Activated CD4-positive, alpha-beta T cell treated with anti-CD3 and anti-CD28 coated beads, Interleukin-2, amount 10 ng/mL, durations not matched to agents 7 days and 5 days (primary cell): ENCODE measurements at regions not wholly inside any gene's neighbourhood (a gene's known extent, or its start where the extent isn't known, plus 50 kb on each side); places are given as distances from the start of the nearest gene placed in this dataset.

Experiments
- CTCF ChIA-PET: fragments of 350-600 bp; sonication (Branson Sonifier 250); formaldehyde crosslinking; loops from one replicate; lab custom pipeline; 2021; ENCODE audit warnings: antibody characterized with exemption; lab: Charles Lee
- POLR2A ChIA-PET: fragments of 350-600 bp; sonication (Branson Sonifier 250); formaldehyde crosslinking; loops from one replicate; lab custom pipeline; 2021; ENCODE audit warnings: antibody characterized with exemption; lab: Charles Lee
- DNase-seq: peaks from one replicate; pipeline ENCODE4 v3.0.0-alpha.2; 2020
- H3K27ac Mint-ChIP-seq: one replicate; pipeline ENCODE4 v1.8.0; 2021; ENCODE audit warnings: mild to moderate bottlenecking, moderate library complexity, mixed read lengths
- H3K27me3 Mint-ChIP-seq: one replicate; pipeline ENCODE4 v1.8.0; 2021; ENCODE audit warnings: mixed read lengths
- H3K36me3 Mint-ChIP-seq: one replicate; pipeline ENCODE4 v1.8.0; 2021; ENCODE audit warnings: low read depth, mixed read lengths
- H3K4me1 Mint-ChIP-seq: one replicate; pipeline ENCODE4 v1.8.0; 2021; ENCODE audit warnings: mixed read lengths
- H3K4me3 Mint-ChIP-seq: one replicate; pipeline ENCODE4 v1.8.0; 2021; ENCODE audit warnings: mild to moderate bottlenecking, moderate library complexity, mixed read lengths
- H3K9me3 Mint-ChIP-seq: one replicate; pipeline ENCODE4 v1.8.0; 2021; ENCODE audit warnings: mixed read lengths

- DNase-seq = no peak
- Mint-ChIP-seq H3K9me3 (no peaks in the 10 kb centered on the region), H3K36me3 (no peaks in the 10 kb centered on the region), H3K4me1 (no peaks in the 10 kb centered on the region), H3K27me3 (no peaks in the 10 kb centered on the region), H3K27ac (no peak overlapping the region), H3K4me3 (no peak overlapping the region)
- POLR2A ChIA-PET = no interaction called here
- CTCF ChIA-PET = no interaction called here
Observed at GRCh38 chr15:53116169-53116568, 326.0 kb upstream of the ONECUT1 start.

GRCh38 chr15:53115563-53115962 lies 325.4 kb upstream of the ONECUT1 start:
- POLR2A ChIA-PET = no interaction called here
- Mint-ChIP-seq H3K36me3 (no peaks in the 10 kb centered on the region), H3K4me3 (no peak overlapping the region), H3K27ac (no peak overlapping the region), H3K27me3 (no peaks in the 10 kb centered on the region), H3K9me3 (no peaks in the 10 kb centered on the region), H3K4me1 (no peaks in the 10 kb centered on the region)
- CTCF ChIA-PET = no interaction called here
- no peak for DNase-seq

DNA sequence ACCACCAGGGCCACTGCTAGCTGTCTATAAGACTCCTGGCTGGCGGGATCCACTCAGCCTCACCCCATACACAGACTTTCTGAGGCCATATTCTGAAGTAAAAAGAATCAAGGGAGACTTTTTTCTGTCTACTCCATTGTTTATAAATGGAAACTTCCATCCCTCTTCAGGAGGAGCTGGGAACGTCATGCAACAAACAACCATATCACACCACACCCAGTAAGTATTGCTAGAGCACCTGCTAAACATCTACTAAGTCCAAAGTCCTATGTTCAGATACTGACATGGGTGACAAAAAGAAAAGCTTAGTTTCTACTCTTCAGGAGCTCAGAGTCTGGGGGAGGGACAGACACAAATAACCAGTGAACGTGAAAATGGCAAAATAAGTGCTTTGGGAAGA lies 324.8 kb upstream of the ONECUT1 start:
- DNase-seq = no peak
- Mint-ChIP-seq H3K36me3 (no peaks in the 10 kb centered on the region), H3K4me3 (no peak overlapping the region), H3K9me3 (no peaks in the 10 kb centered on the region), H3K27me3 (no peaks in the 10 kb centered on the region), H3K27ac (no peak overlapping the region), H3K4me1 (no peaks in the 10 kb centered on the region)
- ChIA-PET CTCF (no interaction called here), POLR2A (no interaction called here)

DNA sequence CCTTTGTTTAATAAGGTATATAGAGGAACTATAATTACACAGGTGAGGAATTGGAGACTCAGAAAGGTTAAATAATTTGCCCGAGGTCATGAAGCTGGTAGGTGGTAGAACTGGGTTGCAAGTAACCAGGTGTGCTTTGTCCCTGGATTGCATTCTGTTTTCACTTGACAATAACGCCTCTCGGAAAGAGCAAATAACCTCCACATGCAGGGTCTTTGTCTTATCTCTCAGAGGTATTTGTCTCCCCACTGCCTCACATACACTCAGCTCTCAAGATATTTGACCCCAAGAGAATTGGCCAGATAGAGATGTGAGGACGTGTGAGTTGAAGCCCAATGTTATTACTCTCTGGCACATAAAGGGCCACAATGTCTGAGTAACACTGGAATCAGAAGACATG lies 320.9 kb upstream of the ONECUT1 start:
- no peaks in the 10 kb centered on the region for H3K36me3 Mint-ChIP-seq
- H3K27me3 Mint-ChIP-seq = no peaks in the 10 kb centered on the region
- no peak overlapping the region for H3K4me3 Mint-ChIP-seq
- CTCF ChIA-PET = no interaction called here
- no peak overlapping the region for H3K27ac Mint-ChIP-seq
- H3K4me1 Mint-ChIP-seq = no peaks in the 10 kb centered on the region
- H3K9me3 Mint-ChIP-seq = no peaks in the 10 kb centered on the region
- POLR2A ChIA-PET = no interaction called here
- no peak for DNase-seq

DNA sequence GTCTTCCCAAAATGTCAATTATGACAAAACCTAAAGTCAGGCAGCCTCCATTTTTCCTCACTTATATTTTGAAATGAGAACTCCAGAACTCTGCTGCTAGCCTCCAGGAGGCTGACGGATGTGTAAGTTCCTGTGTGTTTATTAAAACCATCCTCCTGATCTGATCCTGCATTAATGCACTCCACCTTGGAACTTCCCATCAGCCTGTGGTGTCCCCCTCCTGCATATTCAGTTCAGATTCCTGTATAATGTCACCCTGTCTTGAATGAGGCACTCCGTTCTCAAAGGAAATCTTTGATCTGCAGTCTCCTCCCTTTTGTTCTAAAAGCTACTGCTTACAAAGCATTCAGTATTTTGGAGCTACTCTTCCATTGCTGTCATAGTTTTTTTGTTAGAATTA lies 318.2 kb upstream of the ONECUT1 start:
- Mint-ChIP-seq H3K4me1 (no peaks in the 10 kb centered on the region), H3K27ac (no peak overlapping the region), H3K9me3 (no peaks in the 10 kb centered on the region), H3K36me3 (no peaks in the 10 kb centered on the region), H3K4me3 (no peak overlapping the region), H3K27me3 (no peaks in the 10 kb centered on the region)
- CTCF ChIA-PET = no interaction called here
- POLR2A ChIA-PET = no interaction called here
- DNase-seq = no peak

GRCh38 chr15:53107855-53108254 lies 317.7 kb upstream of the ONECUT1 start:
- Mint-ChIP-seq H3K9me3 (no peaks in the 10 kb centered on the region), H3K4me3 (no peak overlapping the region), H3K27ac (no peak overlapping the region), H3K27me3 (no peaks in the 10 kb centered on the region), H3K36me3 (no peaks in the 10 kb centered on the region), H3K4me1 (no peaks in the 10 kb centered on the region)
- ChIA-PET POLR2A (no interaction called here), CTCF (no interaction called here)
- no peak for DNase-seq

DNA sequence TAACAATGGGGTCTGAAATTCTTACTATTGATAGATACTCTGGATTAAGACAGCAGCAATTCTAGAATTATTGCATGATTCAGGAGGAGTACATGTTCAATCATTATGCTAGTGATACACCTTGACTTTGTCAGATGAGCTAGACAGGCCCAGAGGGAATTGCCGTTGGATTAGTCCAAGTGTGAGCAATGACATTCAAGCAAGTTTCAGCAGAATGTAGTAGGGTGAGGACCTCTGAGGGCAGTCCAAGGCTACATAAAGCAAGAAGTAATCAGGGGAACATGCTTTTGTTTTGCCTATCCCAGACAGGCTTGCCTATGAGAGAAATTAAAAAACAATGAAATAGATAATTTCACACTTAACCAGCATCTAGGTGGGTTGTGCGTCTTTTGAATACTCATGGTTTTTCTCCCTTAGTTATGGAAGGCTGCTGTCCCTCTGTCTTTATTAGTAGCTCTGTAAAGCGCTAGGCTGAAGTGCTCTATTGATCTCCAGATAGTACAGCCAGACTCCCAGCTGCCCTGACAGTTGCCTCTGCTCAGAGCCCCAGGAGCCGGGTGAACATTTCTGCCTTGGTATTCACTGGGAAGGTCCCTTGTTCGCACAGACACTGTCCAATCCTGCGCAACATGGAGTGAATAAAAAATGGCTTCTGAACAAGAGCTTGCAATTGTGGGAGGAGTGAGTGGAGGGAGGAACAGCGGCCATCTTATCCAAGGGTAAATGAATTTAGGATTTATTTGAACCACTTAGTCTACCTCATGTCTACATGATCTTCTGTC lies 316.6 kb upstream of the ONECUT1 start:
- no peak for DNase-seq
- ChIA-PET POLR2A (no interaction called here), CTCF (interaction anchor here (0.7 kb wide), 1 partner anchor 13 kb away, joined by 3 read pairs; no protein-coding TSS in a partner anchor)
- Mint-ChIP-seq H3K27ac (no peak overlapping the region), H3K36me3 (no peaks in the 10 kb centered on the region), H3K4me3 (no peak overlapping the region), H3K4me1 (no peaks in the 10 kb centered on the region), H3K27me3 (no peaks in the 10 kb centered on the region), H3K9me3 (no peaks in the 10 kb centered on the region)

- H3K4me3 Mint-ChIP-seq = no peak overlapping the region
- no peaks in the 10 kb centered on the region for H3K9me3 Mint-ChIP-seq
- ChIA-PET POLR2A (no interaction called here), CTCF (no interaction called here)
- H3K27me3 Mint-ChIP-seq = no peaks in the 10 kb centered on the region
- no peaks in the 10 kb centered on the region for H3K4me1 Mint-ChIP-seq
- H3K36me3 Mint-ChIP-seq = no peaks in the 10 kb centered on the region
- no peak overlapping the region for H3K27ac Mint-ChIP-seq
- no peak for DNase-seq
Observed at GRCh38 chr15:53102483-53102882, 312.3 kb upstream of the ONECUT1 start.

DNA sequence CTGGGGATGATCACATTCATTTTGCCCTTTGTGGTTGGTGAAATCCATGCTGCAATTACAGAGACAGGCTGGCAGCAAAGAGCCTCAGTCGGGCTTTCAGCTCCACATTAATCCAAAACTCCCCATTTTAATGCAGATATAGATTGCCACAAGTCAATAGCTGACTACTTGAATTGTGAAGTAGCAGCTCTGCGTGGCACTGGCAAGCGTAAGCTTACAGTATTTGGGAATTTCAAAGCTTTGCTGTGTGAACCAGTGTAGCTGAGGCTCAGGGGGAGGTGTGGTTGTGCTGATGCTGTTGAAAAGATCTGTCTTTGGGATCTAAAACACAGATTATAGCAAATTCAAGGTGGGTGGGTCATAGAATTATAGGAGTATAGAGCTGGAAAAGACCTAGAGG lies 290.3 kb upstream of the ONECUT1 start:
- Mint-ChIP-seq H3K27me3 (no peaks in the 10 kb centered on the region), H3K4me1 (no peaks in the 10 kb centered on the region), H3K27ac (no peak overlapping the region), H3K36me3 (no peaks in the 10 kb centered on the region), H3K4me3 (no peak overlapping the region), H3K9me3 (no peaks in the 10 kb centered on the region)
- ChIA-PET CTCF (no interaction called here), POLR2A (no interaction called here)
- no peak for DNase-seq

DNA sequence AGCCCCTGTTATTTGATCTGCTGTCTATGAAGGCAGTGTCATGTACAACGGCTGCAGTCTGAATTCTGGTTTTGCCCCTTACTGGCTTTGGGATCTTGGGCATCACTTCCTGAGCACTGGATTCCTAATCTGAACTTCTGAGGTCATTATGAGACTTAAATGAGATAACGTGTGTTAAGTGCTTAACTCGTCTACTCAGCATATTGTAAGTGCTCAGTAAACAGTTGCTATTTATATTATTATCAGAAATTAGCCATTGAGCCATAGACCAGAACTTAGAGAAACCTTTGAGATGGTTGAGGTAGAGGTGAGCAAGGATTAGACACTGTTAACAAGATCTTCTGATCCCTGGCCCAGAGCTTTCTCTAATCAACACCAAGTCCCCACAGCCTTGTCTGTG lies 284.1 kb upstream of the ONECUT1 start:
- H3K4me1 Mint-ChIP-seq = no peaks in the 10 kb centered on the region
- ChIA-PET POLR2A (no interaction called here), CTCF (no interaction called here)
- H3K27me3 Mint-ChIP-seq = no peaks in the 10 kb centered on the region
- no peaks in the 10 kb centered on the region for H3K36me3 Mint-ChIP-seq
- H3K4me3 Mint-ChIP-seq = no peak overlapping the region
- DNase-seq = no peak
- no peak overlapping the region for H3K27ac Mint-ChIP-seq
- H3K9me3 Mint-ChIP-seq = no peaks in the 10 kb centered on the region

- DNase-seq = peak; percentile 41
- H3K9me3 Mint-ChIP-seq = no peaks in the 10 kb centered on the region
- no peaks in the 10 kb centered on the region for H3K36me3 Mint-ChIP-seq
- CTCF ChIA-PET = no interaction called here
- H3K27ac Mint-ChIP-seq = no peak overlapping the region
- H3K4me3 Mint-ChIP-seq = no peak overlapping the region
- POLR2A ChIA-PET = no interaction called here
- H3K27me3 Mint-ChIP-seq = peaks cover 1% of the 10 kb centered on the region
- no peaks in the 10 kb centered on the region for H3K4me1 Mint-ChIP-seq
Observed at GRCh38 chr15:53072077-53072476, 281.9 kb upstream of the ONECUT1 start.

DNA sequence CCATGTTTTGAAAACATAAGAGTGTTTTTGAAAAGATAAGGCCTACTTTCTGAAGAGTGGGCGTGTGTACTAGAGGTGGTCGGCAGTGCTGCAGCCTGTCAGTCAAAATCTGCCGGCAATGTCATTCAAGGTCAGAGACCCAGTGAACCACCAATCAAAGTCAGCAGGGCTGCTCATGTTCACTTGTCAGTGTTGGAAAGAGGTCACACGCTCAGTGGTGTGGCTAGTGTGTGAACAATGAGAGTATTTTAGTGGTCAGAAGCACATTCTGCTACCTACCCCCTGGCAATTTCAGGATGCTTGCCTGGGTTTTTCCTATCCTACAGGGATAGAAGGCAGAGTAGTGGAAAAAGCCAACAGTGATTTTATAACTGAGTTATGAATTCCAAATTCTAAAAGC lies 278.5 kb upstream of the ONECUT1 start:
- CTCF ChIA-PET = interaction anchor here (0.6 kb wide), 1 partner anchor 23 kb away, joined by 3 read pairs; no protein-coding TSS in a partner anchor
- no peaks in the 10 kb centered on the region for H3K4me1 Mint-ChIP-seq
- no peaks in the 10 kb centered on the region for H3K36me3 Mint-ChIP-seq

GRCh38 chr15:53059273-53060043 lies 269.3 kb upstream of the ONECUT1 start:
- Mint-ChIP-seq H3K27me3 (no peaks in the 10 kb centered on the region), H3K36me3 (no peaks in the 10 kb centered on the region), H3K9me3 (peaks cover 2% of the 10 kb centered on the region), H3K4me1 (no peaks in the 10 kb centered on the region), H3K27ac (no peak overlapping the region), H3K4me3 (no peak overlapping the region)
- ChIA-PET POLR2A (no interaction called here), CTCF (no interaction called here)
- DNase-seq = no peak

More for the DNA sequence above, 278.5 kb upstream of the ONECUT1 start:
- POLR2A ChIA-PET = no interaction called here
- Mint-ChIP-seq H3K27ac (no peak overlapping the region), H3K27me3 (peaks cover 1% of the 10 kb centered on the region), H3K4me3 (no peak overlapping the region), H3K9me3 (peaks cover 3% of the 10 kb centered on the region)
- no peak for DNase-seq
